Ramos (cell line): ENCODE measurements at regions not wholly inside any gene's neighbourhood (a gene's known extent, or its start where the extent isn't known, plus 50 kb on each side); places are given as distances from the start of the nearest gene placed in this dataset.
"Not testable (repeated sequence)": the region's sequence is repeated elsewhere in the genome, so short reads cannot be mapped to it uniquely, and the experiment has no call there.

Experiments
- in situ Hi-C: fragments of 300-500 bp; cut with MboI; formaldehyde crosslinking; loops from one replicate; pipeline ENCODE4 v1.14.3; 2022; ENCODE audit warnings: low sequenced_read_pairs; ENCODE audit not compliant: unreplicated experiment

DNA sequence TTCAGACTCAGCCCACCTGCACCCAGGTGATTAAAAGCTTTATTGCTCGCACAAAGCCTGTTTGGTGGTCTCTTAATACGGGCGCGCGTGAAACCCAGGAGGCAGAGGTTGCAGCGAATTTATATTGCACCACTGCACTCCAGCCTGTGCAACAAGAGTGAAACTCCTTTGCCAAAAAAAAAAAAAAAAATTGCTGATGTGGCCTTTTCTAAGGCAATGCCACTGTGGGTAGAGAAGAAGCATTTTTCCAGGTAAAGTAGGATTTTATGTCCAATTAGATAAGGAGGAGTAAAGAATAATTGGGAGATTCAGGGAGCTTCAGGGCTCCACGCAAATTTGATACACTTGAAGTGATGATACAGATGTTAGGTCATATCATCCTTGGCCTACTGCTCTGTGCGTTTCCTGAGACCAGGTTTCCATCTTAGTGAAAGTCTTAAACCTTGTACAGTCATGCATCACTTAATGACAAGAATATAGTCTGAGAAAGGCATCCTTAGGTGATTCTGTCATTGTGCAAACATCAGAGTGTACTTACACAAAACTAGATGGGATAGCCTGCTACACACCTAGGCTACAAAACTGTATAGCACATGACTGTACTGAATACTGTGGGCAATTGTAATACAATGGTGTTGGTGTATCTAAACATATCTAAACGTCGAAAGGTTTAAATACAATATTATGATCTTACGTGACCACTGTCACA is 150.9 kb downstream of the SPRY2 start:
- in situ Hi-C loops: no loop called here

DNA sequence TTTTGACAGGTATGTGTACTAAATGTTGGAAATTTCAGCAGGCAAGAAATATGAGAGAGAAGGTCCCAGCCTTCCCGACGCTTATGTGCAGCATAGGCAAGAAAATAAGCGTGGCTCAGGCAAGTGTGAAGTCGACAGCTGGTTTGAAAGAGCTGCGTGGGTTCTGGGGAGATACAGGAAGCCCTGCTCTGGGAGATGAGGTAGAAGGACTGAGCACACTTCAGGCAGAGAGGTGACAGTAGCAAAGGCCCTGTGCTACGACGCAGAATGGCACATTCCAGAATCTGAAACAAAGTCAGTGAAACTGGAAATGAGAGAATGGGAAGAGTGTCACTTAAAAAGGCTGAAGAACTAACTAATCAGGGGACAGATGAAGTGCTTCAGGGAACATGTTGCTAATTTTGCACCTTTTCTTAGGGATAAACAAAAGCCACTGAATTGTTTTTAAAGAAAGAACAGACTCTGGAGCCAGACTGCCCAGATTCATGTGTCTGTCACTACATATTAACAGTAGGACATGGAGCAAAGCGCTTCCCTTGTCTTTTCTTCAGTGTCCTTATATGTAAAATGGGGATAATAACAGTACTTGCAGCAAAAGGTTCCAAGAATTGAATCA is 160.1 kb downstream of the SPRY2 start:
- in situ Hi-C loops: no loop called here

DNA sequence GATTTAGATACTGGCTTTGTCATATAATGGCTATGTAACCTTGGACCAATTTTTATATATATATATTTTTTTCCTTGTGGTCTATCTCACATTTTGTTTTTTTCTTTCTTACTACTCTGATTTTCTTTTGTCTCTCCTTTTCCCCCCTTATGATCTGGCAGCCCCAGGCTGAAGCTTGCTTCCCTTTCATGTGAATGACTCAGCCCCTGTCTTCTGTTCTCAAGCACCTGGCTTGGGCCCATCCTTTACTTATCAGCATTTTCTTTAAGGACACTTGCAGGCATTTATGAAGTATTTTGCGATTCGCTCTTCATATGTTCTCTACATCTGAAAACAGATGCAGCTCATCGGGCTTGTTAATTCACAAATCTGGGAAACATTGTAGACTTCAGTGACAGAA is 163.6 kb downstream of the SPRY2 start:
- in situ Hi-C loops: no loop called here

DNA sequence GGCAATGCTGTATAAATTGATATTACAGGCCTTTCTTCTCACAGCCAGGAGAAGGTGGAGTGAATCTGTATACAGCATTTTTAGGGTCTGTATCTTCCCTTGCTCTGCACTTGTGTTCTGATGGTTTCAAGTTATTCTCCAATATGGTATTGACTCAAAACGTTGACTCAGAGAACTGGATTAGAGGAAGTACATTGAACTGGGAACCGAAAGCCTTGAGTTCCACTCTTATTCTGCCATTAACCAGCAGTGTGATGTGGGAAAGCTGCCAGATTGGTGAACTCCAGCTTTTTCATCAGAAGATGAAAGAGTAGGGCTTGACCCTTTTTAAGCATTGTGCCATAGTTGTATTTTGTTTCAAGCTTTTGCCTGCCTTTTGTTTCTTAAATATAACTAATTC is 167.7 kb downstream of the SPRY2 start:
- in situ Hi-C loops: no loop called here

DNA sequence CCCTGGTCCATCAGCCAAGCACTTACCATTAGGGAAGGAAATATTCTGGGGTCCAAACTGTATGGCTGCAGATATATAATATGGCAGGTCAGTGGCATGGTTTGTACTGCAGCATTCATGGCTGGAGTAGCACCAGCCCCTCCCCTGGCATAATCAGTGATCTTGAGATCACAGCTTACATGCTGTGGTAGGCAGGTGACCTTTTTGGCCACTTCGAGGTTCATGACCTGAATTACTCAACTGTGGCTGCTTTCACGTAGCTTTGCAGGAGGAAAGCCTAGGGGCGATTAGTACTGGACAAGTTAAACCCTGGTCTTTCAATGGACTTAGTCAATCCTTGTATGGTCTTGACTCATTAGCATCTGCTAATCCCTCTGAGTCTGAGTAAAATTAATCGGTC is 169.8 kb downstream of the SPRY2 start:
- in situ Hi-C loops: no loop called here

DNA sequence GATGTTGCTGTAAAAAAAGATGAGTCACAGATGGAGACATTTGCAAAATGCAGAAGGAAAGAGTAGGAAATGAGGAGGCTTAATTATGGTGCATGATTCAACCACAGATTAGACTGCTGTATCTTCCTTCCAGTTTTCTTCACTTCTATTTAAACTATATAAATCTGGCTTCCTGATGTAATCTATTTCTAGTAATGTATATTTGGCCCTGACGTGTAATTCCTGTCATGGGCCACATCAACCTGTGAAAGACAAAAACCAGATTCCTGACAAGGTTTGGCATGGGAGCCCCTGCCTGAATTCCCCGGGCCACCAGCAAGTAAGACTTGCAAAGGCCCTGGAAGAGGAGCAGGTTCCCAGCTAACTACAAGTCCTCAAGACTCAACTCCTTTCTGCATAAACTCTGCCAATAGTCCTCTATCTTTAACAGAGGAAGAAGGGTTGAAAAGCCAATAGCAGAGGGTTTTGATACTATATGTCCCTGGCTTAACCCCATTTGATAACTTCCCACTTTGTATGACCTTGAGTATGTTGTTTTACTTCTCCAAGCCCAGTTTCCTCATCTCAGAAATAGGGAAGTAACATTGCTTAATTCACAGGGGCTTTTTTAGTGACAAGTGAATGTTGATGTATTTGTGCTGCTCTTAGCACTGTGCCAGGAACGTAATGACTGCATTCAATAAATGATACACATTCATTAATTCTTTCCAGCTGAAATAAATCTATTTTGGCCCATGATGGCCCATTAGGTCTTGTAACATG is 172.7 kb downstream of the SPRY2 start:
- in situ Hi-C loops: no loop called here

DNA sequence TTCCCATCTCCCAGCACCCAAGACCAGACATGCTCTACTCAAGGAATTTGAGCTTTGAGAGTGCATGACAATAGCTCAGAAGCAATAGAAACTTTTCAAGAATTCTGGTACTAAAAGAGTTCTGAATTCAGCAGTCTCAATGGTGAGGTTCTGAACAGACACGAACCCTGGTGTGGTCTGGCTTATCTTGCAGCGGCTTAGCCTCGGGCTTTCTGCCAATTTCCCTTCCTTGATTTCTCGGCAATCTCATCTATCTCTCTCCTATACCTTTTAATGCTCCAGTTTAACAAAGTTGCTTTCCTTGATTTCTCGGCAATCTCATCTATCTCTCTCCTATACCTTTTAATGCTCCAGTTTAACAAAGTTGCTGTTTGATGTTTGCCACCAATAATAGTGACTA is 174.6 kb downstream of the SPRY2 start:
- in situ Hi-C loops: no loop called here

DNA sequence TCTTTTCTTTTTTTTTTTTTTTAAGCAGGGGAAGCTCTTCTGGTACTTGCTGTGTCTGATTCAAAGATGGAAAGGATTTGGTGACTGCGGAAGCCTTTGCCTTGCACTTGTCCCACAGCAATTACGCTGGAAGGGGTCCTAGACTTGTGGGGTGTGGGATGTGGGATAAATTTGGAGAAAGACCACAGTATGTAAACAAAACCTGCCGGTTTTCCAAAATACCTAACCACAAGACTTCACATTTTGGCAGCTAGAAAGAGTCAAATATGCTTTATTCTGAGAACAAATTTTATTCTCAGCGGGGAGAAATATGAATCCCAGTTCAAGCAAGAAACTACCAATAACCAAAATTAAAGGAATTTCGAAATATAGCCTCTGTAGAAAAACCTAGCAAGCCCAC is 176.5 kb downstream of the SPRY2 start:
- in situ Hi-C loops: no loop called here

DNA sequence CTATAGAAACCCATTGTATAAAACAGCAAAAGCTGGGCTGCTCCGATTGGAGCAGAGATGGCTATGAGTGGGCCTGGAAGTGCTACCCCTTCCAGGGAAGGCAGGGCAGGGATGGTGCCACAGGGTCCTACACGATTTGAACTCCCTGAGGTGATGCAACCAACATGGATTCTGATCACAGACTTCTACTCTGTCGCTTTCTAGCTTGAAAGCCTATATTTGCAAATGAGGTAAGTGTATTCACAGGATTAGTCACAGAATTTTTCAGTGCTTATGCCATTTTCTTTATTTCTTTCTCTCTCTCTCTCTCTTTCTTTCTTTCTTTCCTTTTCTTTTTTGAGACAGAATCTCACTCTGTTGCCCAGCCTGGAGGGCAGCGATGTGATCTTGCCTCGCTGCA is 179.0 kb downstream of the SPRY2 start:
- in situ Hi-C loops: no loop called here

DNA sequence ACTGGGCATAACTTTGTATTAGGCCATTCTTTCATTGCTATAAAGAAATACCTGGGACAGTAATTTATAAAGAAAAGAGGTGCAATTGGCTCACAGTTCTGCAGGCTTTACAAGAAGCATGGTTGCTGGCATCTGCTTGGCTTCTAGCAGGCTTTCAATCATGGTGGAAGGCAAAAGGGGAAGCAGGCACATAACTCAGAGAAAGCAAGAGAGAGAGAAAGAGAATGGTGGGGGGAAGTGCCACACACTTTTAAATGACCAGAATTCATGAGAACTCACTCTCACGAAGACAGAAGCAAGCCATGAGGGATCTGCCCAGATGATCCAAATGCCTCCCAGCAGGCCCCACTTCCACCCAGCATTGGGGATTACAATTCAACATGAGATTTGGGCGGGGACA is 179.7 kb downstream of the SPRY2 start:
- in situ Hi-C loops: no loop called here

DNA sequence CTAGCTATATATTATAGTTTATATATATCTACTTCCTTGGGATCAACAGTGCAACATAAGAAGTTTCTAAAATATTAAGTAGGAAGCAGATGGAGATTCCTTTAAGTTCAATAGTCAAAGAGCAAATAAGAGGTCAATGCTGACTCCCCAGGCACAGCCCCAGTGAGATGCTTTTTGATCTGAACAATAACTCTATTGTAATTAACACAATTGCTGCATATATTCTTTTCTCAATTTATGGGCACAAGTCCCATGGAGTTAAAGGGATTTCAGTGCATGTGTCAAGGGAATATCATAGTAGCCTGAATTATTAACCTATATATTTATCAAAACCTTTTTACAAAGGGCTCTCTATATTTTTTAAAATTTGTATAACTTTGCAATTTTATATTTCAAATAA is 180.8 kb downstream of the SPRY2 start:
- in situ Hi-C loops: no loop called here

DNA sequence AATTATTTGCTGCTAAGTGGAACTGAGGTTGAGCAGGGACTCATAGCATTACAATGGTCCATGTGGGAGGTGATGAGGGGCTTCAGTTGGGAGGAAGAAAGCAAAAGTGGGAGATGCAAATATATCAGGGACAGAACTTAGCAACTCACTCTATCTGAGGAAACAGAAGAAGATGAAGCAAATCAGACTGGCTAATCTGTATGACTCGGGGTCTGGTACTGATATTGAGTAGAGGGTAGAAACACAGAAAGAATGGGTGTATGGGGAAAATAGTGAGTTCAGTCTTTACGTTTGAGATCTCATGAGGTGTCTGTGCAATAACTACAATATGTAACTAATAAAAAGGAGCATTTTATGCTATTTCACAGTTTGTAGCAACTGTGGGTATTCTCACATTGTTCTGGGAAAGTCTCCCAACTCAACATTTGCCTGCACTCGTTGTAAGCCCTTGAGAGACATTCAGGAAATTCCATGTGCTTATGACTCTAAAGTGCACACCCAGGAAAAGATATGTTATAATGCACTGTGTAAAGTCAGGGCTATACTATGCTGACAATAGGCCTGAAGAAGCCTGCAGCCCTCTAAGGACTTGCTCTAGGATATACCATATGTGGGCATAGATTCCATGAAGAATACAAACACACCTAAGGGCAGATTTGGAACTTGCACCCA is 183.5 kb downstream of the SPRY2 start:
- in situ Hi-C loops: no loop called here

DNA sequence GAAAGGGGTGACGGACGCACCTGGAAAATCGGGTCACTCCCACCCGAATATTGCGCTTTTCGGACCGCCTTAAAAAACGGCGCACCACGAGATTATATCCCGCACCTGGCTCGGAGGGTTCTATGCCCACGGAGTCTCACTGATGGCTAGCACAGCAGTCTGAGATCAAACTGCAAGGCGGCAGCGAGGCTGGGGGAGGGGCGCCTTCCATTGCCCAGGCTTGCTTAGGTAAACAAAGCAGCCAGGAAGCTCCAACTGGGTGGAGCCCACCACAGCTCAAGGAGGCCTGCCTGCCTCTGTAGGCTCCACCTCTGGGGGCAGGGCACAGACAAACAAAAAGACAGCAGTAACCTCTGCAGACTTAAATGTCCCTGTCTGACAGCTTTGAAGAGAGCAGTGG is 188.8 kb downstream of the SPRY2 start:
- in situ Hi-C loops: not testable (repeated sequence)

DNA sequence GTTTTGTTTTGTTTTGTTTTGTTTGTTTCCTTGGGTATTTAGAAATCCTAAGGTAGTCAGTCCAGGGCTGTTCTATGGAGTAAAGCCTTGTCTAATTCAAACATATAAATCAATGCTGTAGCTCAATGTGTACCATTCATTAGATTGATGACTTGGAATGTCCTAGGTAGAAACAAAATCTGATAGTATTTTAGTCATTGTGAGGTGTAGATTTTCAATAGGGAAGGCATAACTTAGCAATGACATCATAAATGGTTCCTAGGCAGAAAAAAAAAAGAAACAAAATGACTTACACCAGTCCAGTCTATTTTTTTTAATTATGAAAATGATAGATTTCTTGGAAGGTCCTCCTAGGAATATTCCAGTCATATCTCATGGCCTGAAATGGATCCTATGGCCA is 189.9 kb downstream of the SPRY2 start:
- in situ Hi-C loops: no loop called here

DNA sequence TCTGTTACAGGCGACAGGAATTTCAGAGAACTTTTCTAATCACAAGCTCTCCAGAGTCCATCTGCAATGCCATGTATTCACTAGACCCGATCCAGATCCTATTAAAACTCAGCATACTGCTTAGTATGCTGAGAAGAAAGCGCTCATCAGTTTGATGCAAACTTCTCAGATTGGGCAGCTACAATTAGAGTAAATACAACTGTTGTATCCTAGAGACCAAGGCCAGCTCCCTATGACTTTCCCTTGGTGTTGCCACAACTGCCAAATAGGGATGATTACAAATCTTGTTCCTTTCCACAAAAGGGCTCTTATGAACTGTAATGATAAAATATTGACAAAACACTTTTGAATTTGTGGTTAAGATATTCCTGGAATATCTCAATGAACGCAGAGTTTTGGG is 191.2 kb downstream of the SPRY2 start:
- in situ Hi-C loops: no loop called here

DNA sequence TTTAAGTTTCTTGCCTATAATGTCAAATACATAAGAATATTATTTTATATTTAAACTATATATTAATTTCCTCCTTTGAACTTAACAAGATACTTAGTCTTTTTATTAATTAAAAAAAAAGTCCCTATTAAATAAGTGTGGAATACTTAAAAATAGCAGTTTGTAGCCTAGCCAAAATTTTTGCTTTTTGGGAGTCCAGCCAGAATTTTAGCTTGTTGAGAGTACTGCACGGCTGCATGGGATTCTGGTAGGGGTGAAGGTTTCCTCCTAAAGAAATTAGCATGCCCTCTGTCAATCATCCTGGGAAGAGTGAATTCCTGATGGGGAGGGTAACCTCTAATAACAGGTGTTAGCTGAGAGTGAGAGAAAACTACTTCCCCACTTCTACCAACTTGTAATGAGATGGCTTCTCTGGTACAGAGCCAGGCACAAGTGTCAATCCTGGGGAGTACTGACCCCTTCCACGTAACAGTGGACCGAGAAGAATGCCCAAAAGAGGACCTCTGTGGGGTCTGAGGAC is 195.7 kb downstream of the SPRY2 start:
- in situ Hi-C loops: no loop called here

DNA sequence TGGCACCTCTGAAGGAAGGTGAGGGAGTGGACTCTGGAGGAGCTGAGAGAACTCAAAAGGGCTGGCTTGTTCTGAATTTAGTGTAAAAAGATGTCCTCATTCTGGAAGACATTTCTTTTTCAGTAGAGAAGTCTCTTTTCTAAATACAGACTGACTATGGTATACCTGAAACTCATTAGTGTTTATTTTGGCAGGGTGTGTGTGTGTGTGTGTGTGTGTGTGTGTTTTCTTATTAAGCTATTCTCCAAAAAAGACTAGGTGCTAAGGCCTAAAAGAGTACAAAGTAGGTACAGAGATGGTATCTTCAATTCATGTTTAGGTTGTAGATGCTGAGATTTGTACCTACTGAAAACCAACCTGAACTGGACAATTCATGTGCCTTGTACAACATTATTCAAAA is 196.4 kb downstream of the SPRY2 start:
- in situ Hi-C loops: no loop called here

DNA sequence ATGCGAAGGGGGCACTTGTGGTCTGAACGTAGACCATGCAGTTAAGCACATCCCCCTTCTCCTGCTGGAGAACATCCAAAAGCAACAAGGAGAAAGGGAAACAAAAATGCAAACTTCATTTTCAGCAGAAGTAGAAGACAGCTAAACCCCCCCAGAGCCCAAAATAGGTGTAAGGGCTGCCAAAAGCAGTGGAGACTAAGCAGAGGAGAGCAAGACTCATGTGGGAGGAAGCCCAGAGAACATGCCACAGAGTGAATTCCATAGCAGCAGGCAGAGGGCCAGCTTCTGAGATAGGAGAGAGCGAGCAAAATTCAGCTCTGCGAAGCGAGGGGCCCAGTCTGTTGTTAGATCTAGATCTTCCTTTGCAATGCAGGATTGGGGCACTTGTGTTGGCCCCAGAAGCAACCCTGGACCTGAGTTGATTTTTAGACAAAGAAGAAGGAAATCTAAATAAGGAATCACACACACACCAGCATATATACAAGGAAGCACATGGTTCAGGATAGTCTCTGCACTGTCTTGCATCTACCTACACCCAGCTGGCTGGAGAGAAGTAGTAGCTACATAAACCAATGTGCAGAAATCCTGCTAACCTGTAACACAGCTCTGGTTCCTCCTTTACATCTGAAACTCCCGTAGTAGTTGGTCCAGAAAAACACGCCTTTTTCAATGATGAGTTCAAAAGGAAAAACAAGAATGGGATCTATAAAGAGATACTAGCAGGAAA is 199.6 kb downstream of the SPRY2 start:
- in situ Hi-C loops: no loop called here

DNA sequence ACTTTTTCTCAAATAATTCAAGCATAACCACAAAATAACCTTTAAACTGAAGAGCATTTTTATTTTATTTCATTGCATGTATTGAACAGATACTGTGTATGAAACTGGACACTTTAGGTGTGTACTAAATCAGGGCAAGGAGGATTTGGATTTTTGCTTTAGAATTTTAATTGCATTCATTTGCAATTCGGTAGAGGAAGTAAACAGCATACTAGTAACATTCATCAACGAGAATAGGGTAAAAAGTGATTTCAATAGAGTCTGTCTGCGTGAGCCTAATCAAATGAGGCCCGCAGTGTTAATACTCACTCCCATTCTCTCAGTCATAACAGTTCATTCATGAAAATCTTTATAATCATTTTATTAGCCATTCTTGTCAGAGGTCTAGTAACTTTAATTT is 200.2 kb downstream of the SPRY2 start:
- in situ Hi-C loops: no loop called here

DNA sequence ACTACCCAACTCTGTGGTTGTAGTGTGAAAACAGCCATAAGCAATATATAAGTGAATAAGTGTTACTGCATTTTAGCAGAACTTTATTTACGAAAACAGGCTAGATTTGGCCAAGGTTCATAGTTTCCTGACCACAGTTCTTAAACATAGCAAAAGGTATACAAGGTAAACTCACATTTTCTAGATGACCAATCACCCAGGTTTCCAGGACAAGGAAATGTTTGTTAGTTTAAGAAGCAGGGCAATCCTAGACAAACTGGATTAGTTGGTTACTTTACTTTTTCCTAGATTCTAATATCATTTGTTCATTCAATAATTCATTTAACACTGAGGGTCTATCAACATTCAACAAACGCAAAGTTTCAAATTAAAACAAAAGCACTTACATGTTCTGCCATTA is 201.7 kb downstream of the SPRY2 start:
- in situ Hi-C loops: no loop called here
